CD8-positive, alpha-beta memory T cell (primary cell): ENCODE measurements at regions not wholly inside any gene's neighbourhood (a gene's known extent, or its start where the extent isn't known, plus 50 kb on each side); places are given as distances from the start of the nearest gene placed in this dataset.

ENCODE experiments used
- CTCF ChIA-PET: fragments of 350-600 bp; sonication (Branson Sonifier 250); formaldehyde crosslinking; loops from one replicate; lab custom pipeline; 2021; ENCODE audit warnings: antibody characterized with exemption; lab: Charles Lee
- POLR2A ChIA-PET: fragments of 350-600 bp; sonication (Branson Sonifier 250); formaldehyde crosslinking; loops from one replicate; lab custom pipeline; 2021; ENCODE audit warnings: antibody characterized with exemption; lab: Charles Lee
- DNase-seq, 5 donors: peaks; one replicate each; pipeline versions ENCODE4 v3.0.0 to v3.0.0-alpha.2; 2020 to 2022; ENCODE audit warnings: mixed read lengths in 1 of 5
- H3K27ac ChIP-seq: one replicate; pipeline ENCODE4 v1.7.0; 2013; ENCODE audit warnings: low read depth, mild to moderate bottlenecking, low read length, moderate library complexity
- H3K27me3 ChIP-seq: 2 replicates; pipeline ENCODE4 v1.7.0; 2013; ENCODE audit warnings: low read length, mild to moderate bottlenecking; ENCODE audit not compliant: insufficient read depth, poor library complexity, severe bottlenecking
- H3K36me3 ChIP-seq: 2 replicates; pipeline ENCODE4 v1.7.0; 2013; ENCODE audit warnings: mild to moderate bottlenecking, low read length, moderate library complexity; ENCODE audit not compliant: insufficient read depth
- H3K4me1 ChIP-seq: 2 replicates; pipeline ENCODE4 v1.7.0; 2013; ENCODE audit warnings: mild to moderate bottlenecking, low read length, moderate library complexity; ENCODE audit not compliant: insufficient read depth
- H3K4me3 ChIP-seq: 2 replicates; pipeline ENCODE4 v1.7.0; 2013; ENCODE audit warnings: mild to moderate bottlenecking, low read length
- H3K9me3 ChIP-seq: 2 replicates; pipeline ENCODE4 v1.7.0; 2013; ENCODE audit warnings: mild to moderate bottlenecking, low read length
- H3K27ac Mint-ChIP-seq, 8 donors: one replicate each; pipeline ENCODE4 v1.8.0; 2020 to 2021; ENCODE audit warnings: mixed read lengths in 8 of 8, mild to moderate bottlenecking in 6 of 8, inconsistent platforms in 3 of 8, moderate library complexity in 3 of 8
- H3K27me3 Mint-ChIP-seq, 2 donors: one replicate each; pipeline ENCODE4 v1.8.0; 2020 to 2021; ENCODE audit warnings: mixed read lengths in 2 of 2, mild to moderate bottlenecking in 1 of 2, moderate library complexity in 1 of 2
- H3K36me3 Mint-ChIP-seq, 3 donors: one replicate each; pipeline ENCODE4 v1.8.0; 2020 to 2021; ENCODE audit warnings: mixed read lengths in 3 of 3, inconsistent platforms in 1 of 3, mild to moderate bottlenecking in 1 of 3
- H3K4me1 Mint-ChIP-seq, 3 donors: one replicate each; pipeline ENCODE4 v1.8.0; 2020 to 2021; ENCODE audit warnings: mixed read lengths in 3 of 3, inconsistent platforms in 1 of 3, mild to moderate bottlenecking in 1 of 3
- H3K4me3 Mint-ChIP-seq, 7 donors: one replicate each; pipeline ENCODE4 v1.8.0; 2020 to 2021; ENCODE audit warnings: mixed read lengths in 7 of 7, mild to moderate bottlenecking in 6 of 7, moderate library complexity in 4 of 7, inconsistent platforms in 2 of 7
- H3K9me3 Mint-ChIP-seq, 5 donors: one replicate each; pipeline ENCODE4 v1.8.0; 2020 to 2022; ENCODE audit warnings: mixed read lengths in 5 of 5, mild to moderate bottlenecking in 3 of 5, moderate library complexity in 2 of 5, inconsistent platforms in 1 of 5

DNA sequence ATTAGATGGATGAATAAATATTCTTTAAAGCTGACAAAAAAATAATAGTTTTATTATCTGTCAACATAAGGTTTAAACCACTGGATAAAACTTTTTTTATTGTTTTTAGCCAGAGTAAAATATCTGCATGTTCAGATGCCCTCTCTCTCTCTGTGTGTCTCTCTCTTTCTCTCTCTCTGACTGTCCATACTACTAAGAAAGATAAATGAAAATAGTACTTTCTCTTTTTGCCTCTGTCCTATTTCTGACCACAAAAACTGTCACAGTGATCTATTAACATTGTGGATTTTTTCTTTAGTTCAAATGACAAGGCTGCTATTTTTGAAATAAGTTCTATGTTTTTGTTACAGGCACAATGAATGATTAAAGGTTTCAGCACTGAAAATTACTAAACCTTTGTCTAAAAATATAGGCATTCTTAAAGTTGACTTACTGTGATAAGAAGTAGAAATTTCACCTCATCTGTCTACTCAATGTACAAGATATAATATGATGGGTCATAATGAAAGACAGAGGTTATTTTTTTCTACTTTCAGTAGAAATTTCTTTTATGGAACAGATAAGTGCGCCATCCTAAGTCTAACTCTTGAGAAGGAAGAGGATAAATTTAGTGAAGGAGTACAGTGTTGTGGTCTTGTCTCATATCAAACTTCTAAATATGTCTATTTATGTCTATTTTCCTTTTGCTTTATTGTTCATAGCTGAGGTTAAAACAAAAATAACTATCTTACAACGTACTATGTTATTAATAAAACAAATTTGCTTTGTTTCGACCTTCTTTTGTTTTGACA, 341.9 kb upstream of the EYS start:
- CTCF ChIA-PET = no interaction called here
- H3K4me3 Mint-ChIP-seq = no peak overlapping the region
- H3K4me1 ChIP-seq = no peaks in the 10 kb centered on the region
- POLR2A ChIA-PET = no interaction called here
- H3K27me3 ChIP-seq = no peaks in the 10 kb centered on the region
- no peaks in the 10 kb centered on the region for H3K4me1 Mint-ChIP-seq
- no peak overlapping the region for H3K27ac ChIP-seq
- no peak for DNase-seq
- H3K27me3 Mint-ChIP-seq = no peaks in the 10 kb centered on the region
- H3K27ac Mint-ChIP-seq = no peak overlapping the region
- no peaks in the 10 kb centered on the region for H3K9me3 ChIP-seq
- no peaks in the 10 kb centered on the region for H3K36me3 Mint-ChIP-seq
- H3K36me3 ChIP-seq = no peaks in the 10 kb centered on the region
- H3K4me3 ChIP-seq = no peak overlapping the region
- peaks cover 10 to 22% (median 17%) of the 10 kb centered on the region in 5 donors for H3K9me3 Mint-ChIP-seq

DNA sequence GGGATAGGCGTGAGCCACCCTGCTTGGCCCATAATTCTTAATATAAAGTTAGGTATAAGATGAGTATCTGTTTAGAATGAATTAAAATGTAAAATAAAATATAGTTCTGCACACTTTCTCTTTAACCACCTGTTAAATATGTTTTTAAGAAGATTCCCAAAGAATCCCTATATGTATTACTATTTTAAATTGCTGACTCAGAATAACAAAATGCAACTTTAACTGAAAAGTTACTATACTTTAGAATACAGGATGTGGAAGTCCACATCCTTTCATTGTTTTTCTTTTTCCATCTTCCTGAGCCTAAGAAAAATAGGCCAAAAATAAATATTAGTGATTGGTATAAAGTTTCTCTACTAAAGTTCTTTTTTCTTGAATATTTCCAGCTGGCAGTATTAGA, 325.6 kb upstream of the EYS start:
- ChIA-PET CTCF (no interaction called here), POLR2A (no interaction called here)
- no peaks in the 10 kb centered on the region for H3K36me3 Mint-ChIP-seq
- Histone ChIP-seq H3K27ac (no peak overlapping the region), H3K4me3 (no peak overlapping the region), H3K9me3 (no peaks in the 10 kb centered on the region), H3K36me3 (no peaks in the 10 kb centered on the region), H3K27me3 (no peaks in the 10 kb centered on the region), H3K4me1 (no peaks in the 10 kb centered on the region)
- no peaks in the 10 kb centered on the region for H3K4me1 Mint-ChIP-seq
- H3K27me3 Mint-ChIP-seq = no peaks in the 10 kb centered on the region
- no peak overlapping the region for H3K4me3 Mint-ChIP-seq
- H3K27ac Mint-ChIP-seq = no peak overlapping the region
- H3K9me3 Mint-ChIP-seq = peaks cover 3 to 40% (median 15%) of the 10 kb centered on the region in 5 donors
- no peak for DNase-seq

DNA sequence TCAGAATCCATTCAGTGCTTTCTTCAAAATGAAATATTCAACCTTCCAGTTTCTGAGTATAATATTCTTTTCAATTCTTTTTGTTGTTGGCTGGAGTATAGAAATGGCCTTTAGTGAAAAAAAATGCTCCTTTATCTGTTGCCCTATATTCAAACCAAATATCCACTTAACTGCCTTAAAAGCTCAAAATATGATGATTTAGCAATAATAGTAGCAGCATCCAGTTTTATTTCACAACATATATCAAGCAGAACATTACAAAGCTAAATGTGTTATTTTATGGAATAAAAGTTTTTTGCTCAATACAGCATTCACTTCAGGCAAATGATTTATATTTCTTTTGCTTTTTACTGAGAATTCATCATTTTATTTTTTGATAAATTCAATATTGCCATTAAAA, 322.4 kb upstream of the EYS start:
- no peak overlapping the region for H3K27ac Mint-ChIP-seq
- CTCF ChIA-PET = no interaction called here
- DNase-seq = no peak
- H3K4me3 Mint-ChIP-seq = no peak overlapping the region
- peaks cover 5 to 21% (median 9%) of the 10 kb centered on the region in 5 donors for H3K9me3 Mint-ChIP-seq
- POLR2A ChIA-PET = no interaction called here
- H3K27me3 Mint-ChIP-seq = no peaks in the 10 kb centered on the region
- Histone ChIP-seq H3K9me3 (no peaks in the 10 kb centered on the region), H3K36me3 (no peaks in the 10 kb centered on the region), H3K27me3 (no peaks in the 10 kb centered on the region), H3K4me1 (no peaks in the 10 kb centered on the region), H3K27ac (no peak overlapping the region), H3K4me3 (no peak overlapping the region)
- no peaks in the 10 kb centered on the region for H3K36me3 Mint-ChIP-seq
- H3K4me1 Mint-ChIP-seq = no peaks in the 10 kb centered on the region

DNA sequence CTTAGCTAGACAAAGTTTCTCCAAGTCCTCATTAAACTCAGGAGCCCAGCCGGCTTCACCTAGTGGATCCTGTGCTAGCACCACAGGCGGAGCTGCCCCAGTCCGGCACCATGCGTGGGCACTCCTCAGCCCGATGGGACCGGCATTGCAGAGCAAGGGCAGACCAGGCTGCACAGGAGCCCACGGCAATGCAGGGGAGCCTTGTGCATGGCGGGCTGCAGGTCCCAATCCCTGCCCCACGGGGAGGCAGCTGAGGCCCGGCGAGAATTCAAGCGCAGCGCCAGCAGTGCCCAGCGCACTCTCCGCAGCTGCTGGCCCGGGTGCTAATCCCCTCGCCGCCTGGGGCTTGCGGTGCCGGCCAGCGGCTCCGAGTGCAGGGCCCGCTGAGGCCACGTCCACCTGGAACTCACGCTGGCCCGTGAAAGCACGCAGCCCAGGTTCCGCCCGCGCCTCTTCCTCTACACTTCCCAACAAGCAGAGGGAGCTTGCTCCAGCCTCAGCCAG, 292.3 kb upstream of the EYS start:
- Mint-ChIP-seq H3K27ac (no peak overlapping the region), H3K36me3 (no peaks in the 10 kb centered on the region), H3K4me1 (no peaks in the 10 kb centered on the region), H3K27me3 (no peaks in the 10 kb centered on the region), H3K4me3 (no peak overlapping the region), H3K9me3 (peaks cover 1 to 27% (median 7%) of the 10 kb centered on the region in 5 donors)
- Histone ChIP-seq H3K9me3 (no peaks in the 10 kb centered on the region), H3K27me3 (no peaks in the 10 kb centered on the region), H3K4me1 (no peaks in the 10 kb centered on the region), H3K27ac (no peak overlapping the region), H3K4me3 (no peak overlapping the region), H3K36me3 (no peaks in the 10 kb centered on the region)
- ChIA-PET POLR2A (no interaction called here), CTCF (no interaction called here)
- DNase-seq = no peak

DNA sequence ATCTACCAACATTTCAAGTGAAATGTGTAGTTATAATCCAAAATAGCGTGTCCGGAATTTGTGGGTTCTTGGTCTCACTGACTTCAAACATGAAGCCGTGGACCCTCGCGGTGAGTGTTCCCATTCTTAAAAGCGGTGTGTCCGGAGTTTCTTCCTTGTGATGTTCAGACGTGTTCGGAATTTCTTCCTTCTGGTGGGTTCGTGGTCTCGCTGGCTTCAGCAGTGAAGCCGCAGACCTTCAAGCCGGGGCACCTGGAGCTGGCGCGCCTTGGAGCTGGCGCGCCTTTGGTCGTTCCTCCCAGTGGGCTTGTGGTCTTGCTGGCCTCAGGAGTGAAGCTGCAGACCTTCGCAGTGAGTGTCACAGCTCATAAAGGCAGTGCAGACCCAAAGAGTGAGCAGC, 291.5 kb upstream of the EYS start:
- Histone ChIP-seq H3K4me3 (no peak overlapping the region), H3K36me3 (no peaks in the 10 kb centered on the region), H3K4me1 (no peaks in the 10 kb centered on the region), H3K27ac (no peak overlapping the region), H3K9me3 (no peaks in the 10 kb centered on the region), H3K27me3 (no peaks in the 10 kb centered on the region)
- H3K27ac Mint-ChIP-seq = no peak overlapping the region
- H3K4me1 Mint-ChIP-seq = no peaks in the 10 kb centered on the region
- no peaks in the 10 kb centered on the region for H3K36me3 Mint-ChIP-seq
- ChIA-PET POLR2A (no interaction called here), CTCF (no interaction called here)
- H3K4me3 Mint-ChIP-seq = no peak overlapping the region
- H3K9me3 Mint-ChIP-seq = peaks cover 1 to 28% (median 9%) of the 10 kb centered on the region in 5 donors
- no peaks in the 10 kb centered on the region for H3K27me3 Mint-ChIP-seq
- no peak for DNase-seq

DNA sequence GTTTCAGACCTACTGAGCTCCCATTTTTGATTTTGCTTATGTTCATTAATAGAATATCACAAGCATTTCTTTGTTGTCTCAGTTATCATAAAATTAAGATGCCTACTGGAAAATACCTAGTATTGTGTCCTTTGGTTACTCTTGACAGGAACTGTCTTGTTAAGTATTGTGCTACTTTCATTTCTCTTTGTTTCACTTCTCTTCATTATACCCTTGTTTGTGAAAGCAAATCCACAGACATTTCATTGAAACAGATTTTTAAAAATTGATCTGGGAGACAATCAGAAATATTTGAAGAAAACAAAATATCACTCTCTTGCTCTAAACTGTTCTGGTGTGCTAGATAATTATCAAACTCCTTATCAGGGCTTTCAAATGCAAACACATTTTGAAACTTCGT, 290.5 kb upstream of the EYS start:
- H3K9me3 Mint-ChIP-seq = peaks cover 1 to 26% (median 9%) of the 10 kb centered on the region in 5 donors
- DNase-seq = no peak
- H3K27ac Mint-ChIP-seq = no peak overlapping the region
- H3K9me3 ChIP-seq = no peaks in the 10 kb centered on the region
- H3K27ac ChIP-seq = no peak overlapping the region
- ChIA-PET CTCF (no interaction called here), POLR2A (no interaction called here)
- no peaks in the 10 kb centered on the region for H3K36me3 Mint-ChIP-seq
- no peaks in the 10 kb centered on the region for H3K36me3 ChIP-seq
- H3K27me3 Mint-ChIP-seq = no peaks in the 10 kb centered on the region
- no peak overlapping the region for H3K4me3 ChIP-seq
- H3K4me1 Mint-ChIP-seq = no peaks in the 10 kb centered on the region
- H3K4me3 Mint-ChIP-seq = no peak overlapping the region
- H3K4me1 ChIP-seq = no peaks in the 10 kb centered on the region
- no peaks in the 10 kb centered on the region for H3K27me3 ChIP-seq

DNA sequence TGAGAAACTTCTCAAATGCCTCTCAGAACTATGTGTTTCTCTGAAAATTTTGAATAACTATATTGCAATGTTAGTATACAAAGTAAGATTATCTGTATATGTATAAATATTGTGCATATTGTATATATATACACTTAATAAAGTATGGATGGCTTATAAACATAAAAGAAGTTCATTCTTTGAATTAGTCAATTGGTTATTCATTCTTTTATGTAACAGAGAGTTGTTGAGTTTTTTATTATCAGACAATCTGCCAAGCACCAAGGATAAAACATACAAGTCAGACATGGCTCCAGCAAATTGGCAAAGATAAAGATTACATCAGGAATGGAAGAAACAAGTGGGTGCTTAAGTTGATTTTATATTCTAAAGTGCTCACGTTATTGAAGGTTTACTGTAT, 289.1 kb upstream of the EYS start:
- no peak overlapping the region for H3K4me3 ChIP-seq
- no peak for DNase-seq
- Mint-ChIP-seq H3K27ac (no peak overlapping the region), H3K4me1 (no peaks in the 10 kb centered on the region), H3K36me3 (no peaks in the 10 kb centered on the region), H3K27me3 (peaks cover 0 to 1% of the 10 kb centered on the region in 2 donors), H3K4me3 (no peak overlapping the region), H3K9me3 (peaks cover 1 to 32% (median 8%) of the 10 kb centered on the region in 5 donors)
- no peak overlapping the region for H3K27ac ChIP-seq
- H3K27me3 ChIP-seq = no peaks in the 10 kb centered on the region
- no peaks in the 10 kb centered on the region for H3K4me1 ChIP-seq
- POLR2A ChIA-PET = no interaction called here
- no peaks in the 10 kb centered on the region for H3K9me3 ChIP-seq
- CTCF ChIA-PET = no interaction called here
- no peaks in the 10 kb centered on the region for H3K36me3 ChIP-seq

DNA sequence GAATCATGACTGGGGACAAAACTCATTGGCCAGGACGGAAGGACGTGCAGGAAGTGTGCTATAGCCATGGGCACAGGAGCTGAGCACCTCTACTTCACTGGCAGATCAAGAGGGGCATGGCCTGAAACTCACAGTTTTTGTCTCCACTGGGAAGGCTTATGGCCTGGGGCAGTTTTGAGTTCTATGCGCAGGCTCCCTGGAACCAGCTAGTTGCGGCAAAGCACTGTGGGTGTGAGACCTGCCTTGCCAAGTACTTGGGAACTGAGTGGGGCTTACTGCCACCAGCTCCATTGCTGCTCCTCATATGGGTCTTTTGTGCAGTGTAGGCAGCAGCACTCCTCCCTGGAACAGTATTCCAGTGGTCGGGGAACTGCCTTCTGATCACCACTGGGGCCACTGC, 282.6 kb upstream of the EYS start:
- CTCF ChIA-PET = no interaction called here
- peaks cover 4 to 35% (median 9%) of the 10 kb centered on the region in 5 donors for H3K9me3 Mint-ChIP-seq
- no peak for DNase-seq
- Histone ChIP-seq H3K4me1 (no peaks in the 10 kb centered on the region), H3K9me3 (no peaks in the 10 kb centered on the region), H3K4me3 (no peak overlapping the region), H3K27me3 (no peaks in the 10 kb centered on the region), H3K27ac (no peak overlapping the region), H3K36me3 (no peaks in the 10 kb centered on the region)
- POLR2A ChIA-PET = no interaction called here
- H3K27ac Mint-ChIP-seq = no peak overlapping the region
- peaks cover 0 to 1% of the 10 kb centered on the region in 2 donors for H3K27me3 Mint-ChIP-seq
- no peak overlapping the region for H3K4me3 Mint-ChIP-seq
- H3K4me1 Mint-ChIP-seq = no peaks in the 10 kb centered on the region
- H3K36me3 Mint-ChIP-seq = no peaks in the 10 kb centered on the region
